GM12878 (cell line): ENCODE measurements at regions not wholly inside any gene's neighbourhood (a gene's known extent, or its start where the extent isn't known, plus 50 kb on each side); places are given as distances from the start of the nearest gene placed in this dataset.

Experiments
- CEBPZ ChIP-seq: fragments of 150-350 bp; IDR thresholded peaks from 2 replicates; pipeline ENCODE4 v1.6.1; 2016; ENCODE audit warnings: low read depth, low read length
- NFIC ChIP-seq: IDR thresholded peaks from 2 replicates; pipeline ENCODE4 v1.6.1; 2012; ENCODE audit warnings: low read depth, mild to moderate bottlenecking, inconsistent platforms, low read length, moderate library complexity

DNA sequence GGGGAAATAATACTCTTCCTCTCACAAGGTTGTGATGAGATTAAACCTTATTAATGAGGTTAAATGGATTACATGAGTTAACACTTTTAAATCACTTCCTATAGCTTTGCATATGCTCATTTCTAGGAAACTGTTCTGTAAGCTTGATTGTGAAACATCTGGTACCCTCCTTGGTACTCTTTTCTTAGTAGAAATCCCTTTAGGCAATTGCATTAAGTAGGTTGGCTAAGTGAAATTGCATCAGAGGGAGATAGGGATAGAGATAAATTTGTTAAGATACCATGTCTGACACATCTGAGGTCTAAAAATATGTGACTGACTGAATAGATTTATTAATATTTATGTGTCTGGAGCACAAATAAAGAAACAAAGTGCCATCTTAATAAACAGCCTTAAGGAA, 275.9 kb upstream of the MAP2 start:
- TF ChIP-seq CEBPZ = no peak
- TF ChIP-seq NFIC = no peak
